Osteoblast (primary cell): ENCODE measurements at regions not wholly inside any gene's neighbourhood (a gene's known extent, or its start where the extent isn't known, plus 50 kb on each side); places are given as distances from the start of the nearest gene placed in this dataset.

ENCODE experiments used
- DNase-seq: peaks from one replicate; pipeline ENCODE4 v3.0.0; 2011; ENCODE audit warnings: low spot score, mixed read lengths; ENCODE audit not compliant: insufficient read length; ENCODE audit errors: missing footprints
- H2AFZ ChIP-seq: 2 replicates; pipeline ENCODE4 v1.6.0; 2011; ENCODE audit warnings: mild to moderate bottlenecking, low read length
- H3K27ac ChIP-seq: 2 replicates; pipeline ENCODE4 v1.5.1; 2011; ENCODE audit warnings: mild to moderate bottlenecking, low read depth, low read length, moderate library complexity
- H3K27me3 ChIP-seq: 2 replicates; pipeline ENCODE4 v1.6.0; 2012; ENCODE audit warnings: mild to moderate bottlenecking, control low read depth, inconsistent platforms, low read length, moderate library complexity; ENCODE audit not compliant: insufficient read depth
- H3K36me3 ChIP-seq: 2 replicates; pipeline ENCODE4 v1.5.1; 2011; ENCODE audit warnings: mild to moderate bottlenecking, low read length, control low read depth, moderate library complexity; ENCODE audit not compliant: insufficient read depth
- H3K4me1 ChIP-seq: 2 replicates; pipeline ENCODE4 v1.5.1; 2011; ENCODE audit warnings: mild to moderate bottlenecking, low read length, control low read depth, moderate library complexity; ENCODE audit not compliant: insufficient read depth
- H3K4me2 ChIP-seq: 2 replicates; pipeline ENCODE4 v1.6.0; 2011; ENCODE audit warnings: mild to moderate bottlenecking, low read length; ENCODE audit not compliant: insufficient read depth
- H3K4me3 ChIP-seq: fragments of 200-600 bp; sonication (generic); 3 replicates; pipeline ENCODE4 v1.5.1; 2012; ENCODE audit warnings: mild to moderate bottlenecking, low read length, inconsistent platforms; ENCODE audit not compliant: insufficient read depth
- H3K79me2 ChIP-seq: 2 replicates; pipeline ENCODE4 v1.6.0; 2012; ENCODE audit warnings: mild to moderate bottlenecking, low read length, control low read depth, inconsistent platforms; ENCODE audit not compliant: insufficient read depth
- H3K9me3 ChIP-seq: 2 replicates; pipeline ENCODE4 v1.5.1; 2011; ENCODE audit warnings: low read depth, low read length, control low read depth
- H4K20me1 ChIP-seq: 2 replicates; pipeline ENCODE4 v1.6.0; 2012; ENCODE audit warnings: mild to moderate bottlenecking, low read length, control low read depth; ENCODE audit not compliant: insufficient read depth
- TF ChIP-seq, protein P1 (sequence below): IDR thresholded peaks from 2 replicates; pipeline ENCODE4 v1.5.1; 2011; ENCODE audit warnings: mild to moderate bottlenecking, low read depth, low read length, moderate library complexity; ENCODE audit errors: extremely low read depth

- peak overlapping the region; percentile 55 for H3K4me2 ChIP-seq
- H3K79me2 ChIP-seq: no peaks in the 10 kb centered on the region
- H3K4me3 ChIP-seq: peak overlapping the region; percentile 39
- TF ChIP-seq, protein P1, sequence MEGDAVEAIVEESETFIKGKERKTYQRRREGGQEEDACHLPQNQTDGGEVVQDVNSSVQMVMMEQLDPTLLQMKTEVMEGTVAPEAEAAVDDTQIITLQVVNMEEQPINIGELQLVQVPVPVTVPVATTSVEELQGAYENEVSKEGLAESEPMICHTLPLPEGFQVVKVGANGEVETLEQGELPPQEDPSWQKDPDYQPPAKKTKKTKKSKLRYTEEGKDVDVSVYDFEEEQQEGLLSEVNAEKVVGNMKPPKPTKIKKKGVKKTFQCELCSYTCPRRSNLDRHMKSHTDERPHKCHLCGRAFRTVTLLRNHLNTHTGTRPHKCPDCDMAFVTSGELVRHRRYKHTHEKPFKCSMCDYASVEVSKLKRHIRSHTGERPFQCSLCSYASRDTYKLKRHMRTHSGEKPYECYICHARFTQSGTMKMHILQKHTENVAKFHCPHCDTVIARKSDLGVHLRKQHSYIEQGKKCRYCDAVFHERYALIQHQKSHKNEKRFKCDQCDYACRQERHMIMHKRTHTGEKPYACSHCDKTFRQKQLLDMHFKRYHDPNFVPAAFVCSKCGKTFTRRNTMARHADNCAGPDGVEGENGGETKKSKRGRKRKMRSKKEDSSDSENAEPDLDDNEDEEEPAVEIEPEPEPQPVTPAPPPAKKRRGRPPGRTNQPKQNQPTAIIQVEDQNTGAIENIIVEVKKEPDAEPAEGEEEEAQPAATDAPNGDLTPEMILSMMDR: no peak
- H3K9me3 ChIP-seq: no peaks in the 10 kb centered on the region
- H3K27me3 ChIP-seq: peaks cover 12% of the 10 kb centered on the region
- peaks cover 5% of the 10 kb centered on the region for H3K4me1 ChIP-seq
- DNase-seq: no peak
- H2AFZ ChIP-seq: peak overlapping the region; percentile 56
- H3K36me3 ChIP-seq: no peaks in the 10 kb centered on the region
- no peak overlapping the region for H3K27ac ChIP-seq
- H4K20me1 ChIP-seq: no peaks in the 10 kb centered on the region
Observed at GRCh38 chr13:99446242-99446641, 55.0 kb upstream of the TM9SF2 start.

DNA sequence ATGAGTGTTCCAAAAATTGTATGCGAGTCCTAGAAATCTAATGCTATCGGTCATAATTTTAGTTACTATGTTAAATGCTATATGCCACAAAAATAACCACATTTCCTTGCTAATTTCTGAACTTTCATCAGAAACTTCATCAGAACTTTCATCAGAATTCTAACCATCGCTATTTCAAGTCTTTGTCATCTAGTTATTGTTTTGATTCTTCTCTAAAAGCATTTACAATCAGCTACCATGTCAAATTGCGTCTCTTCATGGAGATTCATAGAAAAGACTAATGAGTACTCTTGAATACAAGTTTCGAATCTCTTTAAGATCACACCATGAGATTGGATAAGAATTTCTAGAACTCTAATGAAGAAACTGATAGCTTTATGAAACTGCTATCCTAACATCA, 52.7 kb upstream of the TM9SF2 start:
- H2AFZ ChIP-seq: no peak overlapping the region
- no peaks in the 10 kb centered on the region for H3K9me3 ChIP-seq
- no peaks in the 10 kb centered on the region for H4K20me1 ChIP-seq
- peaks cover 5% of the 10 kb centered on the region for H3K4me1 ChIP-seq
- no peaks in the 10 kb centered on the region for H3K79me2 ChIP-seq
- DNase-seq: no peak
- peaks cover 11% of the 10 kb centered on the region for H3K27me3 ChIP-seq
- TF ChIP-seq, protein P1: no peak
- no peak overlapping the region for H3K4me3 ChIP-seq
- no peak overlapping the region for H3K27ac ChIP-seq
- H3K4me2 ChIP-seq: no peak overlapping the region
- H3K36me3 ChIP-seq: no peaks in the 10 kb centered on the region

DNA sequence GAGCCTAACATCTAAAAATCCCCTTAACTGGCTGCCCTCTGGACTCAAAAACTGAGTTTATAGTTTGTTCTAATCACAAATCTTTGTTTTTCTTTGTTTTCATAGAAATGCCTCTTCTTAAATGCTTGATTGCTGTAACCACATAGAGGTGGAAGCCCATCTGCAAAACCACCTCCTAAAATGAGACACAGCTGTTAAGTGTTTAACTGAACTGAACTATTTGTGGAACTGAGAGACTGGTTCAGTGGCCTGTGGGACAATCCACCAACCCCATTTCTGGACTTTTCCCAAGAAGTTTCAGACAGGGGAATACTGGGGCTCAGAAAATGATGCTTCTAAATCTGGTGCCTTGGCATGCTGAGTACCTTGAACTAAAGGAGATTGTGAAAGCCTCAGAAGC, 50.9 kb upstream of the TM9SF2 start:
- peaks cover 2% of the 10 kb centered on the region for H3K9me3 ChIP-seq
- no peaks in the 10 kb centered on the region for H3K79me2 ChIP-seq
- H4K20me1 ChIP-seq: no peaks in the 10 kb centered on the region
- H3K4me1 ChIP-seq: peaks cover 5% of the 10 kb centered on the region
- no peak for DNase-seq
- no peak overlapping the region for H2AFZ ChIP-seq
- TF ChIP-seq, protein P1: no peak
- H3K27ac ChIP-seq: no peak overlapping the region
- H3K27me3 ChIP-seq: peaks cover 11% of the 10 kb centered on the region
- H3K4me3 ChIP-seq: no peak overlapping the region
- H3K4me2 ChIP-seq: no peak overlapping the region
- H3K36me3 ChIP-seq: no peaks in the 10 kb centered on the region
